SJSA1 (cell line): ENCODE measurements at regions not wholly inside any gene's neighbourhood (a gene's known extent, or its start where the extent isn't known, plus 50 kb on each side); places are given as distances from the start of the nearest gene placed in this dataset.
A peak's percentile ranks its signal among the peaks of the same experiment; 100 is the strongest.

Source experiments
- DNase-seq, 2 experiments: peaks; one replicate each; pipeline ENCODE4 v3.0.0-alpha.2; 2015 to 2020; ENCODE audit warnings: low spot score in 2 of 2, low read depth in 1 of 2
- H3K27ac ChIP-seq: fragments of 250-450 bp; sonication (Bioruptor Pico); 2 replicates; pipeline ENCODE4 v1.5.1; 2020; ENCODE audit warnings: mild to moderate bottlenecking, moderate library complexity
- H3K27me3 ChIP-seq: fragments of 250-450 bp; sonication (Bioruptor Pico); replicated peaks from 2 replicates; pipeline ENCODE4 v1.5.1; 2020; ENCODE audit warnings: mild to moderate bottlenecking, moderate library complexity
- H3K36me3 ChIP-seq: fragments of 250-450 bp; sonication (Bioruptor Pico); 2 replicates; pipeline ENCODE4 v1.5.1; 2020; ENCODE audit warnings: mild to moderate bottlenecking
- H3K4me1 ChIP-seq: fragments of 250-450 bp; sonication (Bioruptor Pico); replicated peaks from 2 replicates; pipeline ENCODE4 v1.6.1; 2021; ENCODE audit warnings: mild to moderate bottlenecking
- H3K4me3 ChIP-seq: fragments of 250-450 bp; sonication (Bioruptor Pico); 2 replicates; pipeline ENCODE4 v1.5.1; 2020; ENCODE audit warnings: mild to moderate bottlenecking
- H3K9me3 ChIP-seq: fragments of 250-450 bp; sonication (Bioruptor Pico); replicated peaks from 2 replicates; pipeline ENCODE4 v1.5.1; 2020; ENCODE audit warnings: mild to moderate bottlenecking

GRCh38 chr2:128564131-128564530 lies 245.5 kb upstream of the HS6ST1 start:
- Histone ChIP-seq H3K4me3 (no peak overlapping the region), H3K36me3 (no peaks in the 10 kb centered on the region), H3K27ac (no peak overlapping the region), H3K27me3 (no peaks in the 10 kb centered on the region), H3K4me1 (peaks cover 6% of the 10 kb centered on the region; the same call in 1 of the 2 replicates), H3K9me3 (no peaks in the 10 kb centered on the region)
- DNase-seq: no peak

GRCh38 chr2:128564551-128564950 lies 245.9 kb upstream of the HS6ST1 start:
- no peak for DNase-seq
- Histone ChIP-seq H3K27me3 (no peaks in the 10 kb centered on the region), H3K27ac (no peak overlapping the region), H3K4me1 (peaks cover 6% of the 10 kb centered on the region; the same call in 1 of the 2 replicates), H3K4me3 (no peak overlapping the region), H3K9me3 (no peaks in the 10 kb centered on the region), H3K36me3 (no peaks in the 10 kb centered on the region)

DNA sequence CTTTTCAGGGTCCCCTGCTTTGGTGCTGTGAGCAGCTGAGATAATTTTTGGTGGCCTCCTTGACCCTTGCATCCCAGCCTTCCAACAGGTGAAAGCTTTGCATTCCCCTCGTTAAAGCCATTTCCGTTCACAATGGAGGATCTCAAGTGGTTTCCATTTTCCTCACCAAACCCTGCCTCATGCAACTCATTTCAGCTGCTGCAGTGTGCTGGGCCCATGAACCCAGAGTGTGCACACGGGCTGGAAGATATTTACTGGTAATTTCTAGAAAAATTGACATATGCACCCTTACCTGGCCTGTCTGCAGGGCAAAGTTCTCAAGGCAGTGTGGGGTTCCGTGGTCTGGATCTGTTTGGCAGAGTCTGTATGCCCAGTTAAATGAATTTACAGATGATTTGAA lies 246.8 kb upstream of the HS6ST1 start:
- no peaks in the 10 kb centered on the region for H3K27me3 ChIP-seq
- no peak for DNase-seq
- no peak overlapping the region for H3K4me3 ChIP-seq
- no peak overlapping the region for H3K27ac ChIP-seq
- peaks cover 6% of the 10 kb centered on the region; the same call in 1 of the 2 replicates for H3K4me1 ChIP-seq
- no peaks in the 10 kb centered on the region for H3K36me3 ChIP-seq
- no peaks in the 10 kb centered on the region for H3K9me3 ChIP-seq

GRCh38 chr2:128566671-128567070 lies 248.0 kb upstream of the HS6ST1 start:
- Histone ChIP-seq H3K9me3 (no peaks in the 10 kb centered on the region), H3K36me3 (no peaks in the 10 kb centered on the region), H3K27ac (no peak overlapping the region), H3K4me3 (no peak overlapping the region), H3K27me3 (no peaks in the 10 kb centered on the region), H3K4me1 (peaks cover 6% of the 10 kb centered on the region; the same call in 1 of the 2 replicates)
- no peak for DNase-seq

DNA sequence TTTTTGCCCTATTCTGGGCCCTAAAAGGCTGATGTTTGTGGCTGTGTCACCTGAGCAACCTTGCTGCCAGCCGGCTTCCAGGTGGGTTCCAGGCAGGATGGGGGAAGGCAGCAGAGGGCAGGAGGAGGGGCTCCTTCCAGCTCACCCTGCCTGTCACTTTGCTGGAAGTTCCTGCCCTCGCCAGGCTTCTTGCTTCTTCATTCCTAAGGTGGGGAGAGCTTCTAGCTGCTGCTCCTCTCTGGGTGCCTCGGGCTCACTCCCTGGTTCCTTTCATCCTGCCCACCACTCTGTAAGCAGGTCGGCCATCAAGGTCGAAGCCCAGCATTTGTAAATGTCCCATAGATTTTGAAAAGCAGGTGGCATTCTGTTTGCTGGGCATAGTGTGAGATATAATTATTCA lies 249.4 kb upstream of the HS6ST1 start:
- Histone ChIP-seq H3K27me3 (no peaks in the 10 kb centered on the region), H3K36me3 (no peaks in the 10 kb centered on the region), H3K27ac (no peak overlapping the region), H3K9me3 (no peaks in the 10 kb centered on the region), H3K4me3 (no peak overlapping the region), H3K4me1 (peaks cover 3% of the 10 kb centered on the region; the same call in 1 of the 2 replicates)
- peak in 1 of 2 experiments; percentile 25 for DNase-seq

- DNase-seq: peak in 1 of 2 experiments; percentile 26
- no peaks in the 10 kb centered on the region for H3K9me3 ChIP-seq
- H3K4me3 ChIP-seq: no peak overlapping the region
- H3K27me3 ChIP-seq: no peaks in the 10 kb centered on the region
- H3K36me3 ChIP-seq: no peaks in the 10 kb centered on the region
- no peaks in the 10 kb centered on the region for H3K4me1 ChIP-seq
- no peak overlapping the region for H3K27ac ChIP-seq
Observed at GRCh38 chr2:128573116-128573515, 254.4 kb upstream of the HS6ST1 start.

- Histone ChIP-seq H3K36me3 (no peaks in the 10 kb centered on the region), H3K27me3 (no peaks in the 10 kb centered on the region), H3K4me1 (peaks cover 1% of the 10 kb centered on the region), H3K4me3 (no peak overlapping the region), H3K27ac (no peak overlapping the region), H3K9me3 (no peaks in the 10 kb centered on the region)
- peak in 1 of 2 experiments; percentile 28 for DNase-seq
Observed at GRCh38 chr2:128573531-128573930, 254.9 kb upstream of the HS6ST1 start.

GRCh38 chr2:128577141-128577930 lies 258.7 kb upstream of the HS6ST1 start:
- no peak for DNase-seq
- Histone ChIP-seq H3K27me3 (no peaks in the 10 kb centered on the region), H3K4me3 (no peak overlapping the region), H3K27ac (no peak overlapping the region), H3K36me3 (no peaks in the 10 kb centered on the region), H3K9me3 (no peaks in the 10 kb centered on the region), H3K4me1 (peaks cover 11% of the 10 kb centered on the region)

GRCh38 chr2:128578406-128579390 lies 260.0 kb upstream of the HS6ST1 start:
- Histone ChIP-seq H3K4me1 (peaks cover 11% of the 10 kb centered on the region), H3K9me3 (no peaks in the 10 kb centered on the region), H3K27ac (no peak overlapping the region), H3K4me3 (no peak overlapping the region), H3K36me3 (no peaks in the 10 kb centered on the region), H3K27me3 (no peaks in the 10 kb centered on the region)
- peak in 1 of 2 experiments; percentile 24 for DNase-seq

GRCh38 chr2:128579825-128580224 lies 261.2 kb upstream of the HS6ST1 start:
- H3K4me3 ChIP-seq: no peak overlapping the region
- no peak for DNase-seq
- no peaks in the 10 kb centered on the region for H3K27me3 ChIP-seq
- no peaks in the 10 kb centered on the region for H3K36me3 ChIP-seq
- H3K4me1 ChIP-seq: peaks cover 15% of the 10 kb centered on the region
- H3K9me3 ChIP-seq: no peaks in the 10 kb centered on the region
- no peak overlapping the region for H3K27ac ChIP-seq

- Histone ChIP-seq H3K27ac (no peak overlapping the region), H3K4me1 (peaks cover 15% of the 10 kb centered on the region)
Observed at GRCh38 chr2:128580988-128581848, 262.6 kb upstream of the HS6ST1 start.

GRCh38 chr2:128581849-128582244 lies 263.2 kb upstream of the HS6ST1 start:
- Histone ChIP-seq H3K9me3 (no peaks in the 10 kb centered on the region), H3K4me3 (no peak overlapping the region), H3K4me1 (peaks cover 15% of the 10 kb centered on the region), H3K27me3 (no peaks in the 10 kb centered on the region), H3K36me3 (no peaks in the 10 kb centered on the region), H3K27ac (no peak overlapping the region)
- DNase-seq: no peak

More at GRCh38 chr2:128580988-128581848, 262.6 kb upstream of the HS6ST1 start:
- Histone ChIP-seq H3K36me3 (no peaks in the 10 kb centered on the region), H3K27me3 (no peaks in the 10 kb centered on the region), H3K9me3 (no peaks in the 10 kb centered on the region), H3K4me3 (no peak overlapping the region)
- DNase-seq: no peak

- H3K27me3 ChIP-seq: no peaks in the 10 kb centered on the region
- H3K27ac ChIP-seq: no peak overlapping the region
- H3K4me3 ChIP-seq: no peak overlapping the region
- no peak for DNase-seq
- H3K9me3 ChIP-seq: no peaks in the 10 kb centered on the region
- peaks cover 6% of the 10 kb centered on the region for H3K4me1 ChIP-seq
- H3K36me3 ChIP-seq: no peaks in the 10 kb centered on the region
Observed at GRCh38 chr2:128584296-128584890, 265.7 kb upstream of the HS6ST1 start.
